Colonic mucosa (tissue), 4 donors: ENCODE measurements at regions not wholly inside any gene's neighbourhood (a gene's known extent, or its start where the extent isn't known, plus 50 kb on each side); places are given as distances from the start of the nearest gene placed in this dataset.

Experiments
- DNase-seq: peaks from one replicate; pipeline ENCODE4 v3.0.0-alpha.2; 2020
- H3K27ac ChIP-seq: fragments of 200-600 bp; one replicate; pipeline ENCODE4 v1.8.0; 2021
- H3K27me3 ChIP-seq: fragments of 200-600 bp; one replicate; pipeline ENCODE4 v1.8.0; 2021
- H3K36me3 ChIP-seq: fragments of 200-600 bp; one replicate; pipeline ENCODE4 v1.8.0; 2021
- H3K4me1 ChIP-seq: fragments of 200-600 bp; one replicate; pipeline ENCODE4 v1.8.0; 2021; ENCODE audit warnings: mild to moderate bottlenecking
- H3K4me3 ChIP-seq: fragments of 200-600 bp; one replicate; pipeline ENCODE4 v1.8.0; 2021
- H3K9ac ChIP-seq, 2 donors: one replicate each; pipeline ENCODE4 v1.7.0; 2013; ENCODE audit warnings: control low read depth in 2 of 2, low read depth in 2 of 2, low read length in 2 of 2
- H3K9me3 ChIP-seq: fragments of 200-600 bp; one replicate; pipeline ENCODE4 v1.8.0; 2021
- CTCF ChIP-seq: fragments of 200-600 bp; IDR thresholded peaks from one replicate; pipeline ENCODE4 v1.8.0; 2022; ENCODE audit warnings: antibody characterized with exemption, mild to moderate bottlenecking
- intact Hi-C: fragments of 100-400 bp; cut with DNase I; formaldehyde crosslinking; loops from one replicate; pipeline ENCODE4 v1.14.1; 2022
- donor health status: healthy.
- donor health status: DM: no; HTN: no; CAD: no.
- donor health status: DM: no; HTN: no; CAD: no.

GRCh38 chr21:31460980-31461379, 116.9 kb upstream of the TIAM1 start:
- no peak for TF ChIP-seq CTCF
- Histone ChIP-seq H3K9ac (no peak overlapping the region), H3K9me3 (no peaks in the 10 kb centered on the region), H3K4me3 (no peak overlapping the region), H3K4me1 (no peaks in the 10 kb centered on the region), H3K27ac (no peak overlapping the region), H3K27me3 (no peaks in the 10 kb centered on the region), H3K36me3 (no peaks in the 10 kb centered on the region)
- intact Hi-C loops, result no loop called here
- DNase-seq, result no peak

- no peak overlapping the region for H3K4me3 ChIP-seq
- no peaks in the 10 kb centered on the region for H3K27me3 ChIP-seq
- no peak overlapping the region for H3K27ac ChIP-seq
- intact Hi-C loops, result no loop called here
- TF ChIP-seq CTCF, result no peak
- no peaks in the 10 kb centered on the region for H3K9me3 ChIP-seq
- DNase-seq, result no peak
- H3K4me1 ChIP-seq, result no peaks in the 10 kb centered on the region
- no peaks in the 10 kb centered on the region for H3K36me3 ChIP-seq
- no peak overlapping the region for H3K9ac ChIP-seq
Measured at GRCh38 chr21:31459457-31459856, 115.4 kb upstream of the TIAM1 start.

GRCh38 chr21:31457675-31458074, 113.6 kb upstream of the TIAM1 start:
- TF ChIP-seq CTCF, result no peak
- DNase-seq, result no peak
- Histone ChIP-seq H3K27ac (no peak overlapping the region), H3K27me3 (no peaks in the 10 kb centered on the region), H3K36me3 (no peaks in the 10 kb centered on the region), H3K9ac (no peak overlapping the region), H3K9me3 (no peaks in the 10 kb centered on the region), H3K4me3 (no peak overlapping the region), H3K4me1 (no peaks in the 10 kb centered on the region)
- intact Hi-C loops, result no loop called here

- no peak for TF ChIP-seq CTCF
- H3K9me3 ChIP-seq, result no peaks in the 10 kb centered on the region
- H3K27ac ChIP-seq, result no peak overlapping the region
- no peaks in the 10 kb centered on the region for H3K4me1 ChIP-seq
- no peak overlapping the region for H3K9ac ChIP-seq
- DNase-seq, result no peak
- intact Hi-C loops, result no loop called here
- H3K36me3 ChIP-seq, result no peaks in the 10 kb centered on the region
- H3K4me3 ChIP-seq, result no peak overlapping the region
- H3K27me3 ChIP-seq, result no peaks in the 10 kb centered on the region
Measured at GRCh38 chr21:31456201-31456600, 112.1 kb upstream of the TIAM1 start.

- Histone ChIP-seq H3K4me1 (no peaks in the 10 kb centered on the region), H3K27ac (no peak overlapping the region), H3K27me3 (no peaks in the 10 kb centered on the region), H3K9me3 (no peaks in the 10 kb centered on the region), H3K4me3 (no peak overlapping the region), H3K36me3 (no peaks in the 10 kb centered on the region), H3K9ac (no peak overlapping the region)
- intact Hi-C loops, result no loop called here
- DNase-seq, result no peak
- no peak for TF ChIP-seq CTCF
Measured at GRCh38 chr21:31455506-31455905, 111.4 kb upstream of the TIAM1 start.

GRCh38 chr21:31450980-31451379, 106.9 kb upstream of the TIAM1 start:
- no peak for TF ChIP-seq CTCF
- no peak overlapping the region for H3K9ac ChIP-seq
- H3K27ac ChIP-seq, result no peak overlapping the region
- H3K9me3 ChIP-seq, result no peaks in the 10 kb centered on the region
- no peaks in the 10 kb centered on the region for H3K27me3 ChIP-seq
- DNase-seq, result no peak
- H3K4me3 ChIP-seq, result no peak overlapping the region
- no peaks in the 10 kb centered on the region for H3K36me3 ChIP-seq
- intact Hi-C loops, result no loop called here
- no peaks in the 10 kb centered on the region for H3K4me1 ChIP-seq
